ENCODE measurements at regions not wholly inside any gene's neighbourhood (a gene's known extent, or its start where the extent isn't known, plus 50 kb on each side); places are given as distances from the start of the nearest gene placed in this dataset.

DNA sequence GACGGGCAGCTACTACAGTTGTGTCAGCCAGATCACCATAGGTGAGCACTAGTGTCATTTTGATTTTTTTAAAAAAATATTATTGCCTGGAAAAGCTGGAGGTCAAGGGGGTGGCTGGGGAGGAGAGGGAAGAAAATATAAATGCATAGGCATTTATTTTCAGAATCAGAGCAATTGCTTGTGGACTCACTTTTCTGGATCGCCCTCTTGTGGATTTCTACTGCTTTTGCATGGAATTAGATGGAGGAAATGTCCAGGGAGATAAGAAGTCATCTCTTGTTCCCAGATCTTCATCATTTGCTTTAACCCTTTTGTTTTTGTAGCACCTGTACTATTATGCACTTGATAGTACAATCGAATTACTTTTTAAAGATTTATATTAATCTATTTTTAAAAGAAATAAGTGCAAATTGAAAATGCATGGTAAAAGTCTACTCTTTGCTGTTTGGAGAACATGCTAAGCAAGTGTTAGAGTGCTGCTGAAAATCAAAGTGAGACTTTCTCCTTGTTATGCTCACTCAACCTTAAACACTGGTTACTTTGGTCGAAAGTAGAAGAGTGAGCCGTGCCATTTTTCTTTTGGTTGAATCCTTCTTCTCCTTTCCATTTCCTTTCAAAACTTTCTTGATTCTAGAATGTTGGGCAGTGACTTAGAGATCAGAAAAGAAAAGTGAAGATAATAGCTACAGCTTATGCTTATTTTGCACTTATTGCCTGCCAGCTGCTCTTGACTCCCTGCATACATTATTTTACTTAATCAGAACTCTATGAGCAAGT, 60.6 kb upstream of the ANO4 start:
- TF ChIP-seq, protein P1, sequence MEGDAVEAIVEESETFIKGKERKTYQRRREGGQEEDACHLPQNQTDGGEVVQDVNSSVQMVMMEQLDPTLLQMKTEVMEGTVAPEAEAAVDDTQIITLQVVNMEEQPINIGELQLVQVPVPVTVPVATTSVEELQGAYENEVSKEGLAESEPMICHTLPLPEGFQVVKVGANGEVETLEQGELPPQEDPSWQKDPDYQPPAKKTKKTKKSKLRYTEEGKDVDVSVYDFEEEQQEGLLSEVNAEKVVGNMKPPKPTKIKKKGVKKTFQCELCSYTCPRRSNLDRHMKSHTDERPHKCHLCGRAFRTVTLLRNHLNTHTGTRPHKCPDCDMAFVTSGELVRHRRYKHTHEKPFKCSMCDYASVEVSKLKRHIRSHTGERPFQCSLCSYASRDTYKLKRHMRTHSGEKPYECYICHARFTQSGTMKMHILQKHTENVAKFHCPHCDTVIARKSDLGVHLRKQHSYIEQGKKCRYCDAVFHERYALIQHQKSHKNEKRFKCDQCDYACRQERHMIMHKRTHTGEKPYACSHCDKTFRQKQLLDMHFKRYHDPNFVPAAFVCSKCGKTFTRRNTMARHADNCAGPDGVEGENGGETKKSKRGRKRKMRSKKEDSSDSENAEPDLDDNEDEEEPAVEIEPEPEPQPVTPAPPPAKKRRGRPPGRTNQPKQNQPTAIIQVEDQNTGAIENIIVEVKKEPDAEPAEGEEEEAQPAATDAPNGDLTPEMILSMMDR (IDR thresholded peaks at IDR 0.05) = peak; percentile 75
- TF ChIP-seq TCF7L2 (IDR thresholded peaks at IDR 0.05; ENCODE audit: low read depth, low read length) (no peak), POLR2AphosphoS5 (IDR thresholded peaks at IDR 0.05; ENCODE audit: low read depth, low read length) (no peak)
